ENCODE measurements at regions not wholly inside any gene's neighbourhood (a gene's known extent, or its start where the extent isn't known, plus 50 kb on each side); places are given as distances from the start of the nearest gene placed in this dataset.

GRCh38 chr6:157756708-157757429, 66.2 kb upstream of the SNX9 start:
- H3K9ac ChIP-seq (ENCODE audit: low read depth, low read length): no peak overlapping the region
- H3K4me1 ChIP-seq (ENCODE audit: insufficient read depth, low read length): peaks cover 31% of the 10 kb centered on the region
- 0 out of 2 replicates have a peak, but pooled peaks cover 5% of the 10 kb centered on the region for H3K27me3 ChIP-seq (ENCODE audit: insufficient read depth, low read length)
- WGBS: 42% methylated on average over 19 of the region's 19 CpGs
- no peaks in the 10 kb centered on the region for H3K36me3 ChIP-seq (ENCODE audit: insufficient read depth, low read length)
- no peaks in the 10 kb centered on the region for H3K9me3 ChIP-seq (ENCODE audit: insufficient read depth, low read depth, low read length)
- H3K27ac ChIP-seq (ENCODE audit: low read depth, low read length): no peak overlapping the region
- no peak overlapping the region for H3K4me3 ChIP-seq (ENCODE audit: low read length)

GRCh38 chr6:157757430-157758403, 65.3 kb upstream of the SNX9 start:
- H3K27ac ChIP-seq (ENCODE audit: low read depth, low read length): no peak overlapping the region
- H3K27me3 ChIP-seq (ENCODE audit: insufficient read depth, low read length): 0 out of 2 replicates have a peak, but pooled peaks cover 5% of the 10 kb centered on the region
- no peaks in the 10 kb centered on the region for H3K9me3 ChIP-seq (ENCODE audit: insufficient read depth, low read depth, low read length)
- H3K4me3 ChIP-seq (ENCODE audit: low read length): no peak overlapping the region
- 92% methylated on average over 7 of the region's 7 CpGs for WGBS
- H3K9ac ChIP-seq (ENCODE audit: low read depth, low read length): no peak overlapping the region
- H3K36me3 ChIP-seq (ENCODE audit: insufficient read depth, low read length): no peaks in the 10 kb centered on the region
- H3K4me1 ChIP-seq (ENCODE audit: insufficient read depth, low read length): peaks cover 34% of the 10 kb centered on the region

- 0 out of 2 replicates have a peak, but pooled peaks cover 5% of the 10 kb centered on the region for H3K27me3 ChIP-seq (ENCODE audit: insufficient read depth, low read length)
- no peaks in the 10 kb centered on the region for H3K36me3 ChIP-seq (ENCODE audit: insufficient read depth, low read length)
- H3K4me1 ChIP-seq (ENCODE audit: insufficient read depth, low read length): peaks cover 36% of the 10 kb centered on the region
- WGBS: 93% methylated on average over 7 of the region's 7 CpGs
- no peak overlapping the region for H3K9ac ChIP-seq (ENCODE audit: low read depth, low read length)
- no peaks in the 10 kb centered on the region for H3K9me3 ChIP-seq (ENCODE audit: insufficient read depth, low read depth, low read length)
- H3K27ac ChIP-seq (ENCODE audit: low read depth, low read length): no peak overlapping the region
- no peak overlapping the region for H3K4me3 ChIP-seq (ENCODE audit: low read length)
Observed at GRCh38 chr6:157758516-157759023, 64.5 kb upstream of the SNX9 start.

- Histone ChIP-seq H3K36me3 (ENCODE audit: insufficient read depth, low read length) (no peaks in the 10 kb centered on the region), H3K9me3 (ENCODE audit: insufficient read depth, low read depth, low read length) (no peaks in the 10 kb centered on the region)
Observed at GRCh38 chr6:157759028-157759427, 64.0 kb upstream of the SNX9 start.

GRCh38 chr6:157760137-157760536, 62.9 kb upstream of the SNX9 start:
- H3K9me3 ChIP-seq (ENCODE audit: insufficient read depth, low read depth, low read length): no peaks in the 10 kb centered on the region
- no peak overlapping the region for H3K27ac ChIP-seq (ENCODE audit: low read depth, low read length)
- H3K27me3 ChIP-seq (ENCODE audit: insufficient read depth, low read length): no peaks in the 10 kb centered on the region
- no peak overlapping the region for H3K4me3 ChIP-seq (ENCODE audit: low read length)
- WGBS: 99% methylated on average over 6 of the region's 6 CpGs
- H3K36me3 ChIP-seq (ENCODE audit: insufficient read depth, low read length): no peaks in the 10 kb centered on the region
- no peak overlapping the region for H3K9ac ChIP-seq (ENCODE audit: low read depth, low read length)
- H3K4me1 ChIP-seq (ENCODE audit: insufficient read depth, low read length): peaks cover 42% of the 10 kb centered on the region

More at GRCh38 chr6:157759028-157759427, 64.0 kb upstream of the SNX9 start:
- Histone ChIP-seq H3K27me3 (ENCODE audit: insufficient read depth, low read length) (0 out of 2 replicates have a peak, but pooled peaks cover 5% of the 10 kb centered on the region), H3K4me1 (ENCODE audit: insufficient read depth, low read length) (peaks cover 37% of the 10 kb centered on the region), H3K9ac (ENCODE audit: low read depth, low read length) (no peak overlapping the region), H3K4me3 (ENCODE audit: low read length) (no peak overlapping the region), H3K27ac (ENCODE audit: low read depth, low read length) (no peak overlapping the region)
- 94% methylated on average over 4 of the region's 4 CpGs for WGBS

GRCh38 chr6:157760589-157761330, 62.3 kb upstream of the SNX9 start:
- H3K9ac ChIP-seq (ENCODE audit: low read depth, low read length): no peak overlapping the region
- 90% methylated on average over 3 of the region's 7 CpGs for WGBS
- H3K36me3 ChIP-seq (ENCODE audit: insufficient read depth, low read length): no peaks in the 10 kb centered on the region
- H3K4me1 ChIP-seq (ENCODE audit: insufficient read depth, low read length): peaks cover 37% of the 10 kb centered on the region
- no peak overlapping the region for H3K4me3 ChIP-seq (ENCODE audit: low read length)
- H3K9me3 ChIP-seq (ENCODE audit: insufficient read depth, low read depth, low read length): no peaks in the 10 kb centered on the region
- H3K27ac ChIP-seq (ENCODE audit: low read depth, low read length): no peak overlapping the region
- H3K27me3 ChIP-seq (ENCODE audit: insufficient read depth, low read length): no peaks in the 10 kb centered on the region

- Histone ChIP-seq H3K27me3 (ENCODE audit: insufficient read depth, low read length) (no peaks in the 10 kb centered on the region), H3K9ac (ENCODE audit: low read depth, low read length) (no peak overlapping the region), H3K9me3 (ENCODE audit: insufficient read depth, low read depth, low read length) (no peaks in the 10 kb centered on the region), H3K4me1 (ENCODE audit: insufficient read depth, low read length) (peaks cover 35% of the 10 kb centered on the region), H3K27ac (ENCODE audit: low read depth, low read length) (no peak overlapping the region), H3K4me3 (ENCODE audit: low read length) (no peak overlapping the region), H3K36me3 (ENCODE audit: insufficient read depth, low read length) (no peaks in the 10 kb centered on the region)
- 94% methylated on average over 12 of the region's 12 CpGs for WGBS
Observed at GRCh38 chr6:157761331-157761921, 61.6 kb upstream of the SNX9 start.

GRCh38 chr6:157761926-157762325, 61.1 kb upstream of the SNX9 start:
- peak overlapping the region; percentile 84 for H3K27ac ChIP-seq (ENCODE audit: low read depth, low read length)
- no peaks in the 10 kb centered on the region for H3K9me3 ChIP-seq (ENCODE audit: insufficient read depth, low read depth, low read length)
- peaks cover 35% of the 10 kb centered on the region for H3K4me1 ChIP-seq (ENCODE audit: insufficient read depth, low read length)
- H3K9ac ChIP-seq (ENCODE audit: low read depth, low read length): no peak overlapping the region
- no peaks in the 10 kb centered on the region for H3K36me3 ChIP-seq (ENCODE audit: insufficient read depth, low read length)
- 86% methylated on average over 13 of the region's 13 CpGs for whole genome bisulfite sequencing
- H3K4me3 ChIP-seq (ENCODE audit: low read length): no peak overlapping the region
- H3K27me3 ChIP-seq (ENCODE audit: insufficient read depth, low read length): no peaks in the 10 kb centered on the region

- Histone ChIP-seq H3K9ac (ENCODE audit: low read depth, low read length) (peak overlapping the region; percentile 40; the same call in 1 of the 2 replicates), H3K27me3 (ENCODE audit: insufficient read depth, low read length) (no peaks in the 10 kb centered on the region), H3K4me3 (ENCODE audit: low read length) (no peak overlapping the region), H3K4me1 (ENCODE audit: insufficient read depth, low read length) (peaks cover 35% of the 10 kb centered on the region), H3K36me3 (ENCODE audit: insufficient read depth, low read length) (no peaks in the 10 kb centered on the region), H3K27ac (ENCODE audit: low read depth, low read length) (peak overlapping the region; percentile 84), H3K9me3 (ENCODE audit: insufficient read depth, low read depth, low read length) (no peaks in the 10 kb centered on the region)
- WGBS: 47% methylated on average over 6 of the region's 7 CpGs
Observed at GRCh38 chr6:157762636-157763035, 60.4 kb upstream of the SNX9 start.

- no peaks in the 10 kb centered on the region for H3K27me3 ChIP-seq (ENCODE audit: insufficient read depth, low read length)
- H3K4me1 ChIP-seq (ENCODE audit: insufficient read depth, low read length): peaks cover 37% of the 10 kb centered on the region
- no peaks in the 10 kb centered on the region for H3K36me3 ChIP-seq (ENCODE audit: insufficient read depth, low read length)
- H3K9ac ChIP-seq (ENCODE audit: low read depth, low read length): peak overlapping the region; percentile 40; the same call in 1 of the 2 replicates
- WGBS: 45% methylated on average over 13 of the region's 13 CpGs
- H3K9me3 ChIP-seq (ENCODE audit: insufficient read depth, low read depth, low read length): no peaks in the 10 kb centered on the region
- H3K4me3 ChIP-seq (ENCODE audit: low read length): no peak overlapping the region
- peak overlapping the region; percentile 84 for H3K27ac ChIP-seq (ENCODE audit: low read depth, low read length)
Observed at GRCh38 chr6:157763129-157763903, 59.7 kb upstream of the SNX9 start.
